ENCODE measurements at regions not wholly inside any gene's neighbourhood (a gene's known extent, or its start where the extent isn't known, plus 50 kb on each side); places are given as distances from the start of the nearest gene placed in this dataset.

DNA sequence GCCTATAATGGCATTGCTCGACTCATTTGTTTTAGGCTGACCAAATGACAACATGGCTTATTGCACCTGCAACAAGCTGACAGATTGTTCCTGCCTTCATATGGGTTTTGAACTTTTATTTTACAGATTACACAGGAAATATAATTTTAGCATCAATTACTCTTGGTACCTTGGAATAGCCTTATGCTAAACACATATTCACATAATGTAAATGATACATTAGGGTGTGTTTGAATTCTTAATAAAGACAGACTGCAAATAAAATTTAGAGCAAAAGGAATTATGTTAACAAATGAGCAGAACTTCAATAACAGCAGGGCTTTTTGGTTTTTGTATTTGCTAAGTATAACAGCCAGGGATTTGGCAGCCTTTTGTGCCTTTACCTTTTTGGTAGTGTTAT is 51.9 kb upstream of the TMC3 start:
- TF ChIP-seq, protein P1, sequence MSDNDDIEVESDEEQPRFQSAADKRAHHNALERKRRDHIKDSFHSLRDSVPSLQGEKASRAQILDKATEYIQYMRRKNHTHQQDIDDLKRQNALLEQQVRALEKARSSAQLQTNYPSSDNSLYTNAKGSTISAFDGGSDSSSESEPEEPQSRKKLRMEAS (CRISPR knock-in tag; IDR thresholded peaks at IDR 0.05), result no peak
- no peak for TF ChIP-seq CHD1 (IDR thresholded peaks at IDR 0.05; ENCODE audit: low read length)
